ENCODE measurements at regions not wholly inside any gene's neighbourhood (a gene's known extent, or its start where the extent isn't known, plus 50 kb on each side); places are given as distances from the start of the nearest gene placed in this dataset.
A peak's percentile ranks its signal among the peaks of the same experiment; 100 is the strongest.
"Not testable (repeated sequence)": the region's sequence is repeated elsewhere in the genome, so short reads cannot be mapped to it uniquely, and the experiment has no call there.

DNA sequence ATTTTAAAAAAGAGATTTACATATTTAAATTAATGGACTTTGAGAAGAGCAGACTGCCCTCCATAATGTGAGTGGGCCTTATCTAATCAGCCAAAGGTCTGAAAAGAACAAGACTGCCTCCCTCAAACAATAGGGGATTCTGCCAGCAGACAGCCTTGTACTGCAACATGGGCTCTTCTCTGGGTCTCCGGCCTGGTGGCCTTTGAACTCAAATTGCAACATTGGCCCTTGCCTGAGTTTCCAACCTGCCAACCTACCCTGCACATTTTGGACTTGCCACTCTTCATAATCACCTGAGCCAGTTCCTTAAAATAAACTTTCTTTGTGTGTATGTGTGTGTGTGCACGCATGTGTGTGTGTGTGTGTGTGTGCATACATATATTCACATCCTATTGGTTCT, 90.8 kb upstream of the OTUD4 start:
- Histone ChIP-seq H3K4me3 (no peak overlapping the region), H3K27ac (no peak overlapping the region)

DNA sequence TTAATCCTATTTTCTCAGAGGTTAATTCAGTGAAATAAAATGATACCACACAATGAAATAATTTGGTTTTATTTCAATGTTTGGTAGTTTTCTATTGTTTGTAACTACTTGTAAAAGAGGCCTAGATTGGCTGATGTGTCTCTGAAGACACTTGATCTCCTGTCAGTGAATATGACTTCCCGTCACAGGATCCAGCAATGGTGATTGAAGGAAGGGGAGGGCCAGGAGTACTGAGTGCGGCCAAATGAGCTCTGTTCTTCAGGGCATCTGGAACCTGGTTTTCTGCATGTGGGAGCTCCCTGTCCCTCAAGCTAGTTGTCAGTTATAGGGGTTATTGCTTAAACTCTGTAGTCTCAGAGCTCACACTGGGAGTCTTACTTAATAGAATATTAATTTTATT, 86.5 kb upstream of the OTUD4 start:
- no peak overlapping the region for H3K4me3 ChIP-seq
- H3K27ac ChIP-seq: no peak overlapping the region

DNA sequence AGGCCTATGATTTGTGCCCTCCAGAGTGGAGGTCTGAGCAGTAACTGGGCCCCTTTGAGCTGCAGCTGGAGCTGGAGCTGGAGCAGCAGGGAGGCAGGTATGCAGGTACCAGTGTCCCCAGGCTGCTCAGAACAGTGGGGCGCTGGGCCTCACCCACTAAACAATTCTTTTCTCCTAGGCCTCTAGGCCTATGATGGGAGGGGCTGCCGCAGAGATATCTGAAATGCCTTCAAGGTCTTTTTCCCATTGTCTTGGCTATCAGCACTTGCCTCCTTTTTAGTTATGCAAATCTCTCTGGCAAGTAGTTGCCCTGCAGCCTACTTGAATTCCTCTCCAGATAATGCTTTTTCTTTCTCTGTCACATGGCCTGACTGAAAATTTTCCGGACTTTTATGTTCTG, 79.7 kb upstream of the OTUD4 start:
- H3K4me3 ChIP-seq: no peak overlapping the region
- no peak overlapping the region for H3K27ac ChIP-seq

DNA sequence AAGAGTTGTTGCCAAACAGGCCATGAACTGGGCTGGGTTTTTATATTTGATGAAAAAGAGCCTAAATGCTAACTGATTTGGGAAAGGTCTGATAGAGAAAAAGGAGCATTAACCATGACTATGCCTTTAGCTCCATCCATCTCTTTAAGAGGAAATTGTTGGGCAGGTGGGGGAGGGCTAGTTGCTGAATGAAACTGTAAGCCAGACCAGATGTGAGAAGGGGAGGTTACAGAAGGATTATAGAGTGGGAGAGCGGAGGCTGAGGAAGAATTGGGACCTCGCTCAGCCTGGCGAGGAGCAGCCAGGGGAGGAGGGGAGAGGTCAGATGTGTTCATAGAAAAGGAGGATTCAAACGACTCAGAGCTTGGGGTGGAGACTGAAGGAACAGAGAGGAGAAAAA, 74.9 kb upstream of the OTUD4 start:
- H3K4me3 ChIP-seq, H3K27ac ChIP-seq: not testable (repeated sequence)

DNA sequence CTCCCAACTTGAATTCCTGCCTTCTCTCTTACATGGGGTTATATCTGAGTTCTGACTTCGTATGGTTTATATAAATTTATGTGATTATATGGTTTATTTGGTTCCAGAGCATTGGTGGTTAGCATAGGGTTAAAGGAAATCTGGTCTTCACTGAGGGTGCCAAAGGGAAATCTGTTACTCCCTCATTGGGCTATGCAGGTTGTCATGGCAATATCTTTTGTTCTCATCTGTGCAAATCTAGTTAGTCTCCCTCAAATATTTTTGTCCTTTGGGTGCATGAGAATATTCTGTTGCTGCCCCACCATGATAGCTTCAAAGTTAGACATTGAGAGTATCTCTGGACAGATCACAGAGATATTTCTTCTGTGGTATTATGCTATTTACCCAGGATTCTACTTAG, 71.8 kb upstream of the OTUD4 start:
- no peak overlapping the region for H3K27ac ChIP-seq
- H3K4me3 ChIP-seq: no peak overlapping the region

- H3K27ac ChIP-seq: no peak overlapping the region
- H3K4me3 ChIP-seq: no peak overlapping the region
These were observed 71.0 kb upstream of the OTUD4 start for GRCh38 chr4:145251391-145251790.

- Histone ChIP-seq H3K4me3 (no peak overlapping the region), H3K27ac (no peak overlapping the region)
These were observed 68.6 kb upstream of the OTUD4 start for GRCh38 chr4:145248971-145249370.

DNA sequence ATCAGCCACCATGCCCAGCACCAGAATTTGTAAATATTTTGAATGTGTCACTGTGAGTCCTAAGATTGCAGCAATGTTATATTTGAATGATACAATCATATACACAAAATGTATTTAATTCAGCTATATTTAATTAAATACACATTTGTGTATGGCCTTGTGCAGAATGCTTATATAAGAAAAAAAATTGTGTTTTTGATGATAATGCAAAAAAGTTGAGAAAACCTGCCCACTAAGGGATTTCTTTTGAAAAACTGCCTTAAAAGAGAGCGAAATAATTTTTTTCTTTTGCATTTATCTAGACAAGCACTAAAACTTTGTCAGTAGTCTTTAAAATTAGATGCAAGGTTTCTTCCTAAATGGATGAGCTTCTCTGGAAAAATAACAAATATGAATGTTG, 68.1 kb upstream of the OTUD4 start:
- no peak overlapping the region for H3K4me3 ChIP-seq

DNA sequence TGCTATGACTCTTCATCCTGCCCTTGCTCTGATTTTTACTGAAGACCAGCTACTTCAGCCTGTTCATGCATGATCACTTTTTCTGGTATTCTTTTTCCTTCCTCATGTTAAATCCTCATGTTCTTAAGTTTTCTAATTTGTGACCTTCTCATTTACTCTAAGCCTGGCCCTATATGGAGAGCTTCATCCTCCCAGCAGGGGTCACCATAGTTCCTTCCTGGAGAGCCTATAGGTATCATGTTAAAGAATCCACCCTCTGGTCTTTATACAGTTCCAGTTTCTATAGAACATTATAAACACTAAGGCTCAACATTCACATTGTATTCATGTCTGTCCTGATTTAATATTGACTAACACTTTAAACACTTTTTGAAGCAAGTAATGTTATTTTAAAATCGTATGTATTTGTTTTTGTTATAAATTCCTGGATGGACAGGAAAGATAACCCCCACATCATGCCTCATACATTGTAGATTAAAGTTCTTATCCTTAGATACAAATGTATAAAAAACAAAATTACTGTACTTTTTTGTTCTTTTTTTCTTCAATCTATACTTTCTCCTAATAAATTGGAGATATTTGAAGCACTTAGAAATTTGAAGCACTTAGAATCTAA, 53.8 kb upstream of the OTUD4 start:
- no peak overlapping the region for H3K4me3 ChIP-seq
- no peak overlapping the region for H3K27ac ChIP-seq

More for the DNA sequence above, 68.1 kb upstream of the OTUD4 start:
- H3K27ac ChIP-seq: no peak overlapping the region

GRCh38 chr4:145231906-145232700, 51.7 kb upstream of the OTUD4 start:
- peak overlapping the region in 1 of 21 experiments; percentile 7 for H3K27ac ChIP-seq
- H3K4me3 ChIP-seq: no peak overlapping the region

GRCh38 chr4:145230726-145231125, 50.3 kb upstream of the OTUD4 start:
- H3K27ac ChIP-seq: peak overlapping the region in 1 of 21 experiments; percentile 10

More at GRCh38 chr4:145230726-145231125, 50.3 kb upstream of the OTUD4 start:
- H3K4me3 ChIP-seq: no peak overlapping the region
